Endodermal cell (in vitro differentiated cells): ENCODE measurements at regions not wholly inside any gene's neighbourhood (a gene's known extent, or its start where the extent isn't known, plus 50 kb on each side); places are given as distances from the start of the nearest gene placed in this dataset.

Experiments
- DNase-seq: peaks from one replicate; pipeline ENCODE4 v3.0.0-alpha.2; 2017
- H3K27ac ChIP-seq: 2 replicates; pipeline ENCODE4 v1.5.1; 2013; ENCODE audit warnings: mild to moderate bottlenecking, low read depth, low read length, moderate library complexity
- H3K27me3 ChIP-seq: 2 replicates; pipeline ENCODE4 v1.6.1; 2013; ENCODE audit warnings: mild to moderate bottlenecking, low read length, moderate library complexity; ENCODE audit not compliant: insufficient read depth, control insufficient read depth, poor library complexity, severe bottlenecking
- H3K36me3 ChIP-seq: 2 replicates; pipeline ENCODE4 v1.7.0; 2013; ENCODE audit warnings: mild to moderate bottlenecking, low read length, moderate library complexity; ENCODE audit not compliant: control insufficient read depth, insufficient read depth
- H3K4me1 ChIP-seq: one replicate; pipeline ENCODE4 v1.7.0; 2013; ENCODE audit warnings: low read length; ENCODE audit not compliant: control insufficient read depth, insufficient read depth
- H3K4me3 ChIP-seq: 2 replicates; pipeline ENCODE4 v1.5.1; 2013; ENCODE audit warnings: mild to moderate bottlenecking, low read length, moderate library complexity
- H3K9ac ChIP-seq: 2 replicates; pipeline ENCODE4 v1.6.1; 2013; ENCODE audit warnings: mild to moderate bottlenecking, low read length, moderate library complexity; ENCODE audit not compliant: poor library complexity, severe bottlenecking; ENCODE audit errors: extremely low read depth
- H3K9me3 ChIP-seq: 2 replicates; pipeline ENCODE4 v1.6.1; 2013; ENCODE audit warnings: mild to moderate bottlenecking, low read length, moderate library complexity; ENCODE audit not compliant: control insufficient read depth
- H3K27ac Mint-ChIP-seq: 2 replicates; pipeline ENCODE4 v1.8.0; 2020; ENCODE audit warnings: mixed read lengths
- H3K27me3 Mint-ChIP-seq: 2 replicates; pipeline ENCODE4 v1.8.0; 2021; ENCODE audit warnings: mild to moderate bottlenecking, mixed read lengths; ENCODE audit not compliant: insufficient read depth
- H3K36me3 Mint-ChIP-seq: 2 replicates; pipeline ENCODE4 v1.8.0; 2020; ENCODE audit warnings: low read depth, mixed read lengths
- H3K4me1 Mint-ChIP-seq: 2 replicates; pipeline ENCODE4 v1.8.0; 2020; ENCODE audit warnings: mixed read lengths
- H3K4me3 Mint-ChIP-seq: 2 replicates; pipeline ENCODE4 v1.8.0; 2020; ENCODE audit warnings: mild to moderate bottlenecking, moderate library complexity, mixed read lengths
- H3K9me3 Mint-ChIP-seq: 2 replicates; pipeline ENCODE4 v1.8.0; 2020; ENCODE audit warnings: mild to moderate bottlenecking, mixed read lengths
- CTCF ChIP-seq: fragments of 200-600 bp; sonication (generic); conservative IDR thresholded peaks from 2 replicates; pipeline ENCODE4 v1.5.0; 2021; ENCODE audit warnings: antibody characterized with exemption, mild to moderate bottlenecking
- WGBS, 2 experiments: methylation state at CpG; one replicate each; pipeline versions ENCODE4 v1.1.5 to v1.1.7; 2013; ENCODE audit warnings: missing lambda C conversion rate in 2 of 2, mixed read lengths in 1 of 2; ENCODE audit not compliant: insufficient coverage in 1 of 2, insufficient read length in 1 of 2; 5-methylcytosine and 5-hydroxymethylcytosine counted together

DNA sequence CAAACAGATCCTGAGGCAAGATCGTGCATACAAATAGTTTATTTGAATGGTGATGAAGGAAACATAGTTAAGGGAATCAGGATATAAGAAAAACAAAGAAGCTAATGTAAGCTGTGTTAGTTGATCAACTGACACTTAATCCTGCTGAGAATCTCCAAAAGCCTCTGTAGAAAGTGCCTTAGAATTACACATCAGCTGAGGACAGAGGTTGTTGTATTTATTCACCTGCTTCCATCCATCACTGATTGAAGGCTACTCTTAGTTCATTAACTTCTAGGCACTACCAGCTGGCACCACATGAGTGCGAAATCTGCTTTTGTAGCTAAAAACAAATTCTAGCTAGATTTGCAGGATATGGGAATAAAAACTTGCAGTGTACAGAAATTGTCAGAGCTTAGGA, 1082.0 kb upstream of the CNTN5 start:
- Histone ChIP-seq H3K4me3 (no peak overlapping the region), H3K9ac (no peak overlapping the region), H3K4me1 (no peaks in the 10 kb centered on the region), H3K27ac (no peak overlapping the region), H3K9me3 (peaks cover 3% of the 10 kb centered on the region), H3K36me3 (no peaks in the 10 kb centered on the region), H3K27me3 (no peaks in the 10 kb centered on the region)
- no peak for DNase-seq
- no peaks in the 10 kb centered on the region for H3K27me3 Mint-ChIP-seq
- no peaks in the 10 kb centered on the region for H3K36me3 Mint-ChIP-seq
- peaks cover 5% of the 10 kb centered on the region for H3K4me1 Mint-ChIP-seq
- H3K27ac Mint-ChIP-seq: no peak overlapping the region
- TF ChIP-seq CTCF: no peak
- peaks cover 9% of the 10 kb centered on the region for H3K9me3 Mint-ChIP-seq
- 73 to 75% methylated on average over 2 of the region's 2 CpGs for WGBS, 2 experiments
- no peak overlapping the region for H3K4me3 Mint-ChIP-seq

GRCh38 chr11:97943493-97943892, 1077.3 kb upstream of the CNTN5 start:
- Histone ChIP-seq H3K27me3 (no peaks in the 10 kb centered on the region), H3K27ac (no peak overlapping the region), H3K9me3 (no peaks in the 10 kb centered on the region), H3K4me3 (no peak overlapping the region), H3K9ac (no peak overlapping the region), H3K36me3 (no peaks in the 10 kb centered on the region), H3K4me1 (no peaks in the 10 kb centered on the region)
- Mint-ChIP-seq H3K4me1 (peaks cover 5% of the 10 kb centered on the region), H3K9me3 (peaks cover 8% of the 10 kb centered on the region), H3K36me3 (no peaks in the 10 kb centered on the region), H3K4me3 (no peak overlapping the region), H3K27me3 (no peaks in the 10 kb centered on the region), H3K27ac (no peak overlapping the region)
- TF ChIP-seq CTCF: peak; percentile 29
- no peak for DNase-seq
- WGBS, 2 experiments: 76 to 91% methylated on average over 1 to 2 of the region's 2 CpGs

DNA sequence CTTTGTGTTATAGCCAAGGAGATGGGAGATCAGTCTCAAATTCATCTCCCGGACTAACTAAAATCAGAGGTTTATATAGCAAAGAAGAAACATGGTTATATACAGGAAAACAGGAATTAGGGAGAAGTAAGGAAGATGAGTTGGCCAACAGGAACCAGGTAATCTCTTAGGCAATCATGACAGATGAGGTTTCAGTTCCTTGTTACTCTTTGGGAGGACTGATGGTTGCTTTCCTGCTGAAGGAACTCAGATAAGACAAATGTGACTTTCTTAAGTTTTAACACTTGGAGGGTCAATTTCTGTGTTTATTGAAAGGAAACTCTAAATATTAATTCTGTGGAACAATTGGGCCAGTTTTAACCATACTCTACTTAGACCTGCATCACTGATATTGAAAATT, 1072.0 kb upstream of the CNTN5 start:
- no peak overlapping the region for H3K4me3 Mint-ChIP-seq
- H3K27ac Mint-ChIP-seq: no peak overlapping the region
- H3K36me3 Mint-ChIP-seq: peaks cover 8% of the 10 kb centered on the region

More for the DNA sequence above, 1072.0 kb upstream of the CNTN5 start:
- Histone ChIP-seq H3K36me3 (no peaks in the 10 kb centered on the region), H3K4me3 (no peak overlapping the region), H3K4me1 (no peaks in the 10 kb centered on the region), H3K9me3 (peaks cover 22% of the 10 kb centered on the region), H3K27me3 (no peaks in the 10 kb centered on the region), H3K9ac (no peak overlapping the region), H3K27ac (no peak overlapping the region)
- 50 to 80% methylated on average over 1 of the region's 1 CpG for WGBS, 2 experiments
- no peak for DNase-seq
- H3K4me1 Mint-ChIP-seq: peaks cover 2% of the 10 kb centered on the region
- TF ChIP-seq CTCF: no peak
- no peaks in the 10 kb centered on the region for H3K27me3 Mint-ChIP-seq
- peaks cover 25% of the 10 kb centered on the region for H3K9me3 Mint-ChIP-seq
